Anterior cingulate cortex (tissue), 58 donors: ENCODE measurements at regions not wholly inside any gene's neighbourhood (a gene's known extent, or its start where the extent isn't known, plus 50 kb on each side); places are given as distances from the start of the nearest gene placed in this dataset.
"Not testable (repeated sequence)": the region's sequence is repeated elsewhere in the genome, so short reads cannot be mapped to it uniquely, and the experiment has no call there.

Experiments used
- DNase-seq, 58 donors: peaks; one replicate each; lab custom pipeline; 2025; lab: John Stamatoyannopoulos, UW

DNA sequence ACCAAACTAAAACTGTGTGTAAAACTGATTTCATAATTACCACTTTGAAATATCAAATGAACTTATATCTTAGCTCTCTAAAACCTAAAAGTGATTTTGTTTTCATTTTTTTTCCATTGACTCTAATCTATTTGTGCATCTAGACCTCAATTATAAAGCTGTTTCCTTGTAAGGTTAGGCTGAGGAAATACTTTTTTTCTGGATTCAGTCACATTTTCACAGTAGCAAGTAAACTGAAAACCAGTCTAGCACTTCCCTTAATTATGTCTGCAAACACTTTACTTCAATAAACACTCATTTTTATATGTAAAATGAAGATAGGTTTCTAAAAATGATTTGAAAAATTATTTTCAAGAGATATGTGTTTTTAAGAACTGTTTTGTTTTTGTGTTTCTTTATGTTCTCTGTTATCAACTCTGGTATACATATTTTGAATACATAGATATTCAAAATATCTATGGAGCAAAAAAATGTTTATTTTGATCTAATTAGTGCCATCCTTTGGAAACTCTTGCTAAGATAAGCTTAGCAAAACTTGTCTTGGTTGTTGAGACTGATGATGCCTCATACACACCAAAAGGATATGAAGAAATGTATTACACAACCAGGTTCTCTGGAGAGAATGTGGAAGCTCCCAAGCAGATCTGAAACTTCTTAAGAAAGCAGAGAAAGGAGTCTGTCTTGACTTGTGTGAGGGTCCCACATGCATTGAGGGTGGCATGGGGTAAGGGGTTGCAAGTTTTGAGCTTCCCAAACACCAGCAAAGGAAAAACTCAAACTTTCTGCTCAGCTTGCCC, 1887.4 kb downstream of the PCDH9 start:
- DNase-seq = no peak

- no peak for DNase-seq
Measured at GRCh38 chr13:65339241-65339640, 1890.9 kb downstream of the PCDH9 start.

- no peak for DNase-seq
Measured at GRCh38 chr13:65336916-65337315, 1893.2 kb downstream of the PCDH9 start.

GRCh38 chr13:65336087-65336749, 1893.9 kb downstream of the PCDH9 start:
- DNase-seq = no peak

DNA sequence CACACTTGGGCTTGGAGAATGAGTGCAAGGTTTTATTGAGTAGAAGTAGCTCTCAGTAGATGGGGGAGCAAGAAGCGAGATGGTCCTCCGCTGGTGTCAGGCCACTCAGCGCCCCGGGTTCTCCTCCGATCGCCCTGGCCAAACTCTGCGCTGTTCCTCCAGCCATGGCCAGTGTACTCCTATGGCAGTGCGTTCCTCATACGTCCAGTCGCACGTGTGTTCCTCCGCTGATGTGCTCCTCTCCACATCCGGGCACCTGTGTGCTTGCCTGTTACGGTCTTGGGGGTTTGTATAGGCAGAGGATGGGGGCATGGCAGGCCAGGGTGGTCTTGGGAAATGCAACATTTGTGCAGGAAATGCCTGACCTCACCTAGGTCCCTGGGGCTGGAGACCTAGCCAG, 1899.4 kb downstream of the PCDH9 start:
- no peak for DNase-seq

- DNase-seq = no peak
Measured at GRCh38 chr13:65330287-65330686, 1899.8 kb downstream of the PCDH9 start.

- not testable (repeated sequence) for DNase-seq
Measured at GRCh38 chr13:65323192-65323591, 1906.9 kb downstream of the PCDH9 start.

DNA sequence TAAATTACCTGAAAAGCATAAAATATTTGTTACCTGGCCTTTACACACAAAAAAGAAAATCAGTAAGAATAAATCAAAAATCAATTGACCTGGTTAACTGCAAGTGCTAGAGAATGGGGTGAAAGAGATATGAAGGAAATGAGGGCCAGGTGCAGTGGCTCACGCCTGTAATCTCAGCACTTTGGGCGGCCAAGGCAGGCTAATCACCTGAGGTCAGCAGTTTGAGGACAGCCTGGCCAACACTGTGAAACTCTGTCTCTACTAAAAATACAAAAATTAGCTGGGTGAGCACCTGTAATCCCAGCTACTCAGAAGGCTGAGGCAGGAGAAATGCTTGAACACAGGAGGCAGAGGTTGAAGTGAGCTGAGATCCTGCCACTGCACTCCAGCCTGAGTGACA, 1908.7 kb downstream of the PCDH9 start:
- not testable (repeated sequence) for DNase-seq

DNA sequence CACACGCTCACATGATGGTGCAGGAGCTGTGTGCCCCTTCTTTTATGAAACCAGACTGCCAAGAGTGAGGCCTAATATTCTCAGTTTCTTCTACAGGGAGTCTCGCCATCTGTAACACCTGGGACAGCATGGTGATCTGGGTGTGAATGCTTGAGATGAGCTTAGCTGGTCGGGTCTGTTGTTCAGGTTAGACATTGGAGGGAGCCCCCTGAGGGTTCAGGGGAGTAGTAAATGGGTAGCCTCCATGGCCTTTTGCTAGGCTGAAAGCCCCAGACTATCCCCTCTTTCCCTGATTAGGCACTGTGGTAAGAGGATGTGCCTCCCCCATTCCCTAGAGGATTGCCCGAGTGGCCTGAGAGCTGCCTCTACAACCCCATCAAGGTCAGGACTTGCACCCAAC, 1916.1 kb downstream of the PCDH9 start:
- DNase-seq = no peak

- no peak for DNase-seq
Measured at GRCh38 chr13:65310663-65311328, 1919.3 kb downstream of the PCDH9 start.

DNA sequence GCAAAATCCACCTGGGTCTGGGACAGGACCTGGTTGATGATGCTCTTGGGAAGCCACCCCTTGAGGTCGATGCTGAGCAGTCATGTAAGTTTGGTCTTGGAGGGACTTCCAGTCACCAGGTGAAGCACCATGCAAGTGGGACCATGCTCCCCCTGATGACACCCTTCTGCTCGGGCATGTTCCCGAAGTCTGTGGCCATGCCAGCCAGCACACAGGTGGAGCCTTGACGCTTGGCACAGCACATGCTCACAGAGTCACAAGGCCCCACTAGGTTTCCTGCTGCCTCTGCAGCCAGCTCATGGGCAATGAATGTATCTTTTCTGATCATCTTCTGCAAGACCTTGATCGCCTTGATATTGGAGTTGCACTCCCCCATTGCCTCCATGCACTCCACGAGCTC, 1920.2 kb downstream of the PCDH9 start:
- no peak for DNase-seq

GRCh38 chr13:65308729-65309128, 1921.4 kb downstream of the PCDH9 start:
- not testable (repeated sequence) for DNase-seq

- DNase-seq = no peak
Measured at GRCh38 chr13:65307056-65307455, 1923.1 kb downstream of the PCDH9 start.

GRCh38 chr13:65302691-65303090, 1927.4 kb downstream of the PCDH9 start:
- no peak for DNase-seq

- DNase-seq = no peak
Measured at GRCh38 chr13:65301506-65301905, 1928.6 kb downstream of the PCDH9 start.

DNA sequence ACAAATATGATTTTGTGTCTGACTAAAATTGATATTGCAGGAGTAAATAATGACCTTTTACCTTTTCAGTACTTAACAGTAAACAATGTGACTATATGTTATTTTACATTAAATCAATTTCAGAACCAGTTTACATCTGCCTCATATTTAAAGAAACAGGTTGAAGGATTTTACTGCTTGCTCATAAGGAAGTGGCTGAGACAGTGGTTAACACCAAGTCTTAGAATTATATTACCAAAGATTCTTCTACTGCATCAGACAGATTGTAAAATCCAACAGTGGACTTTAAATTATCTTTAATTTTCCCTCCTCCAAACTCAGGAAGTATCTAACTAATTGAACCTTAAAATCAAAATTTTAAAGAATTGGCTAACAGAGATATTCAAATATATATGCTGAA, 1929.9 kb downstream of the PCDH9 start:
- DNase-seq = no peak

- DNase-seq = no peak
Measured at GRCh38 chr13:65293530-65294198, 1936.5 kb downstream of the PCDH9 start.

DNA sequence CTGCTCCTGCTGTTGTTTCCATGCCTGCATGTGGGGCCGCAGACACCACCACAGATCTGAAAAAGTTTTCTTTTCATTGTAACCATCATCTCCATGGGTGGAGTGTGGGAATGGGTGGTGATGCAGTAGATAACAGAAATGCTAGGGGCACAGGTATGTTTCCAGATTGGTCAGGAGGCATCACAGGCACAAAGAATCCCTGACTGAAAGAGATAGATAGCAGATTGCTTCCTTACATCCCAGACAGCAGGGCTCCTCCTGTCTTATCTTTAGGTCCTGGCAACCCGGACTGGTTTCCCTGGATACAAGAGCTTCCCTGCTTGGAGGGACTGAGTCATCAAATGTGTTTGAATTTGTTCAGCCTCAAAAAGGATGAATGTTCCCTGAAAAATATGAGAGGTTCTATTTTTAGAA, 1937.6 kb downstream of the PCDH9 start:
- DNase-seq = peak in 33 of 58 donors; percentile 0 to 73 (median 18)

GRCh38 chr13:65287405-65287804, 1942.7 kb downstream of the PCDH9 start:
- no peak for DNase-seq

DNA sequence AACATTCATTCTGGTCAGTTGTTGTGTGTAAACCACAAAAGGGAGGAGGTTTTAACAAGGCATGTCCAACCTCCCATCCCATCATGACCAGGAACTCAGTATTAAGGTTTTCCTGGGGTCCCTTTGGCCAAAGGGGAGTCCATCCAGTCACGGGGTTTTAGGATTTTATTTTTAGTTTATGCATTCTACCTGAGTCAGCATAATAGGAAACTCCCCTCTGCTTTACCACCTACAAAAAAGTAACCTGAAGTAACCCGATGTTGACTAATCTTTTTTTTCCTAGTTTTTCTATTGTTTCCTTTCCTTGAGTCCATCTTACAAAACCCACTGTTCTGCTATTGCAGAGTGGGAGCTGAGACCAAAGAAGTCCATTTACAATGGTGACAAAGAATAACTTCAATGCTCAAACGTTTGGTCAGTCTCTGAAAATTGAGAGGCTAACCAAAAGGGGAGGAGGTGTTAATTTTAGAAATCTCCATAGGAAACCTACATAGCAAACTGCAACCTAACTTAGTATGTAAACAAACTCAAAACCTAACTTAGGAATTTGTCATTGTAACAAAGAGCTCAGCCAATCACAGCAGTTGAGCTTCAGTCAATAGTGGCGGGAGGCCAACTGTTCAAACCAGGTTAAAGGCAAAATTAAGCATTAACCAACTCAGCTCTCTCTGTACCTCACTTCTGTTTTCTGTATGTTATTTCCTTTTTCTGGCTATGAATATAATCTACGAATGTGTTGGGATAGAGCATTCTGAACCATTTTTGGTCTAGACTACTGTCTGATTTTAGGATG, 1954.1 kb downstream of the PCDH9 start:
- DNase-seq = no peak
